A549 (cell line): ENCODE measurements at regions not wholly inside any gene's neighbourhood (a gene's known extent, or its start where the extent isn't known, plus 50 kb on each side); places are given as distances from the start of the nearest gene placed in this dataset.

Source experiments
- CEBPB ChIP-seq, 2 experiments: fragments of >200 bp in 1 of 2; sonication (Bioruptor Twin) in 1 of 2; formaldehyde crosslinking in 1 of 2; IDR thresholded peaks; 2 replicates each; pipeline ENCODE4 v1.6.1; 2012 to 2016
- EHMT2 ChIP-seq: fragments of 200-600 bp; sonication (generic); IDR thresholded peaks from 2 replicates; pipeline ENCODE4 v1.6.1; 2016; ENCODE audit warnings: antibody characterized with exemption, low read depth, mild to moderate bottlenecking, moderate library complexity
- JUN ChIP-seq, 2 experiments: fragments of >200 bp; sonication (Bioruptor Twin); formaldehyde crosslinking; IDR thresholded peaks; 2 replicates in 1 of 2; 3 replicates in 1 of 2; pipeline ENCODE4 v1.6.1; 2016 to 2017
- JUNB ChIP-seq: fragments of >200 bp; sonication (Bioruptor Twin); formaldehyde crosslinking; IDR thresholded peaks from 2 replicates; pipeline ENCODE4 v1.6.1; 2016
- MYC ChIP-seq: IDR thresholded peaks from 2 replicates; pipeline ENCODE4 v1.6.1; 2012; ENCODE audit warnings: mild to moderate bottlenecking, inconsistent platforms, low read length, improper control_type of control experiment, borderline replicate concordance
- RAD21 ChIP-seq, 2 experiments: fragments of >200 bp in 1 of 2; sonication (Bioruptor Twin) in 1 of 2; formaldehyde crosslinking in 1 of 2; IDR thresholded peaks in 1 of 2; conservative IDR thresholded peaks in 1 of 2; 2 replicates in 1 of 2; 3 replicates in 1 of 2; pipeline ENCODE4 v1.6.1; 2012 to 2018; ENCODE audit warnings: inconsistent platforms in 1 of 2
- TF ChIP-seq, protein P1 (sequence below): fragments of >200 bp; sonication (Bioruptor Twin); formaldehyde crosslinking; IDR thresholded peaks from 3 replicates; pipeline ENCODE4 v1.5.1; 2016

DNA sequence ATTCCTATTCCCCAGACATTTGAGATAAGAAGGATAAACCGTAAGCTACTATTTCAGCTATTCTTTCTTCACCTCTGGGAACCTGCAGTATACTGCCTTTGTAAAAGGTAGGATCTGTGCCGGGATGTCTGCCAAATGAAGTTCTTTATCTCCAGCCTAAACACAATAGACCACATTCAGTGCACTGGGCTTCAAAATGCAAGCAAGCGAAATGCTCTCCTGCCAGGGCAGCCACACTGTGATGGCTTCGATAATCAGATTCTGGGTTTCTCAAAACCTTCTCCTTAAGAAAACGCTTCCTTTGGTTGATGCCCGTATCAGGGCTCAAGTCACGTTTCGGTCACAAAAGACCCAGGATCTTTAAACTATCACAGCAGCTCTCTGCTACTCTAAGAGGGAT, 299.5 kb upstream of the B3GAT1 start:
- TF ChIP-seq JUNB (no peak), RAD21 (conservative IDR thresholded peaks at IDR 0.05 in 1 of 2, IDR thresholded peaks at IDR 0.05 in 1 of 2) (no peak), JUN (IDR thresholded peaks at IDR 0.05) (no peak), EHMT2 (no peak), MYC (no peak), CEBPB (IDR thresholded peaks at IDR 0.05) (no peak)
- TF ChIP-seq, protein P1, sequence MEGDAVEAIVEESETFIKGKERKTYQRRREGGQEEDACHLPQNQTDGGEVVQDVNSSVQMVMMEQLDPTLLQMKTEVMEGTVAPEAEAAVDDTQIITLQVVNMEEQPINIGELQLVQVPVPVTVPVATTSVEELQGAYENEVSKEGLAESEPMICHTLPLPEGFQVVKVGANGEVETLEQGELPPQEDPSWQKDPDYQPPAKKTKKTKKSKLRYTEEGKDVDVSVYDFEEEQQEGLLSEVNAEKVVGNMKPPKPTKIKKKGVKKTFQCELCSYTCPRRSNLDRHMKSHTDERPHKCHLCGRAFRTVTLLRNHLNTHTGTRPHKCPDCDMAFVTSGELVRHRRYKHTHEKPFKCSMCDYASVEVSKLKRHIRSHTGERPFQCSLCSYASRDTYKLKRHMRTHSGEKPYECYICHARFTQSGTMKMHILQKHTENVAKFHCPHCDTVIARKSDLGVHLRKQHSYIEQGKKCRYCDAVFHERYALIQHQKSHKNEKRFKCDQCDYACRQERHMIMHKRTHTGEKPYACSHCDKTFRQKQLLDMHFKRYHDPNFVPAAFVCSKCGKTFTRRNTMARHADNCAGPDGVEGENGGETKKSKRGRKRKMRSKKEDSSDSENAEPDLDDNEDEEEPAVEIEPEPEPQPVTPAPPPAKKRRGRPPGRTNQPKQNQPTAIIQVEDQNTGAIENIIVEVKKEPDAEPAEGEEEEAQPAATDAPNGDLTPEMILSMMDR = no peak
